IPS-NIHi7 (cell line): ENCODE measurements at regions not wholly inside any gene's neighbourhood (a gene's known extent, or its start where the extent isn't known, plus 50 kb on each side); places are given as distances from the start of the nearest gene placed in this dataset.
A peak's percentile ranks its signal among the peaks of the same experiment; 100 is the strongest.

ENCODE experiments used
- DNase-seq: peaks from one replicate; pipeline ENCODE4 v3.0.0; 2012; ENCODE audit warnings: mixed read lengths; ENCODE audit errors: extremely low spot score

DNA sequence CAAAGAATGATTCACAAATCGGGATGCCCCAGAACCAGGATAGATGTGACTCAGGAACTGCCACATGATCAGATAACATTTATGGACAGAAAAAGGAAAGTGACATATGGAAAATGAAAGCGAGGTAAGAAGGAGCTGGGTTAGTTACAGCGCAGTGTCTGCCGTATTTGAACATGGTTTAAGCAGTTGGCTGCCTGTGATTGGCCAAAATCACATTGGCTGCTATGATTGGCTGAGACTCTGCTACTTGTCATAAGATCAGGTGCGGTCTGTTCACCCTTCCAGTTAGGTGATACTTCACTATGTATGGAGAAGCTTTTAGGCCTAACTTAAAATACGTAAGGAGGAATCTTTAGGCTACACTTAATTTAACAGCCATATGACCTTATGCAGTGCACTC, 322.7 kb upstream of the HAND2 start:
- no peak for DNase-seq

DNA sequence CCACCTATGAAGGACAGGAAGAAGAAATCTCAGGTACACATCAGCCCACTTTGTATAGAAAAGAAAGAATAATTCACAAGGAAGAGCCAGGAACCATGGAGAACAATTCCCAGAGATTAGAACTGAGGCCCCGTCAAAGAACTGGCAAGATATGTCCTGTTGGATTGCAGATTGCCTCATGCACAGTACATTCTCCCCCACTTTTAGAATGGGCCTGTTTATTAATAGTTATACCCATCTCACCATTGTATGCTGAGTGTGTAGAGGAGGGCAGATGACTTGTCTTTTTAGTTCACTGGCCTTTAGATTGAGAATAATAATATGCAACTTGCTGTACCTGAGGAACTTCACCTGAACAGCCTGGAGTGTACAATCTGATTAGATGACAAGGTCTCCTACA, 315.6 kb upstream of the HAND2 start:
- DNase-seq, result no peak

DNA sequence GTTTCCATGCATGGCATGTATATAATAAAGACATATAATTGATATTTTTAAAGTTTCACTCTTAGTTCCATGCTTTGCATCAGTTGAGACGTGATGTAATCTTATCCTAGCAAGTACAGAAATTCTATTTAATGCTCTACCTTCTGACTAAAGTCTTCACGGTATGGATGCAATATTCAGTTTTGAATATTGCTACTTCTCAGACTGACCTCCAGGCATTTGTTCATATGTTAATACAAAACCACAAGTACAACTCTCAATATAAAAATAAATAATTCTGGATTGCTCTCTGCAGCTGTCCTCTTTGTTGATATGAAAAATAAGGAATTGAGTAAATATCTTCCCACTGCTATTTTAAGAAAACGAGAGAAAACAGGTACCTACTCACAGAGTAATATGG, 309.8 kb upstream of the HAND2 start:
- DNase-seq, result no peak

DNA sequence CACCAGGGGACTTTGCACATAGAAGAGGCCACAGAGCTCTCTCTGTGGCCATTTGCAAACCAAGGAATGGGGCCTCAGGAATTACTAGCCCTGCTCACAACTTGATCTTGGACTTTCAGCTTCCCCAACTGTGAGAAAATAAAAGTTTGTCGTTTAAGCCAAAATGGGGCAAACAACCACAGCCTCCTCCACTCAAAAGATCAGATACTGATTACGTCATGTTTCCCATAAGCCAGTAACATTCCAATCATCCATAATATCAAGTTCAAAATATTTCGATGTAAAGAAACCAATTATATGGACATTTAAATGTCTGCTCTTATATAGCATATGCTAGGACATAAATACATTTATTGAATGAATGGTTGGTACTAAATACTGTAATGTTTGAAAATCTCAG, 307.5 kb upstream of the HAND2 start:
- DNase-seq, result no peak

DNA sequence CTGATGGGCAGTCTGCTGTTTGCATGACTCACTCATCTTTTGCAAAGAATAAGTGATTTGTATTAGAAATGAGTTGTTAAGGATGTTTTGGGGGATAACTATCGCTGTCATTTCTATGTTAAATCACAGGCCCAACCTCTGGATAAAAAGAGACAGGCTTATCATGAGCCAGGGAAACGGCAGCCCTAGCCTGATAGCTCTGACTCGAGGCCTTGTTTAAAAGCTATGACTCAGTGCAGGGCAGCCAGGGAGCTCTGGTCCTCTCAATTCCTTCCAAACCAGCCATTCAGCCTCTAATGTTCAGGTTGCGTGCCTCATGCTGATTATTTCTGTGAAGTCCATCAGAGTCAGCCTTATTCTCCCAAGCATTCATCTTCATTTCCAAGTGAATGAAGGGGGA, 305.9 kb upstream of the HAND2 start:
- peak; percentile 51 for DNase-seq

DNA sequence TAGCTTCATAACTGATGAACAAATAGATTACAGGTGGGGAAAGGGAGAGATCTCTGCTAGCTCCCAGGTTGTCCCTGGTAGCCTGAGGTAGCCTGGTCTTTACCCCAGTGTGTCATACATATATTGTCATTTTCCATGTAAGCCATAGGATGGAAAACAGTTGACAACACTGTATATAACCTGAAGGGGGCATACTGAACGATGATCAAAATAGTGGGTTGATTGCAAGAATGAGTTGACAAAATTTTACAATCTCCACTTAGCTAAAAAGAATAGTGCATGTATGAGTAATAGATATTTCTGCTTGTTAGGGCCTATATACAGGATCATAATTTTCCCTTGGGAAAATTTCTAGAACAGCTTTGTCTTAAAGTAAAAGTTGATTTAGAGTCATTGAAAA, 304.1 kb upstream of the HAND2 start:
- no peak for DNase-seq

DNA sequence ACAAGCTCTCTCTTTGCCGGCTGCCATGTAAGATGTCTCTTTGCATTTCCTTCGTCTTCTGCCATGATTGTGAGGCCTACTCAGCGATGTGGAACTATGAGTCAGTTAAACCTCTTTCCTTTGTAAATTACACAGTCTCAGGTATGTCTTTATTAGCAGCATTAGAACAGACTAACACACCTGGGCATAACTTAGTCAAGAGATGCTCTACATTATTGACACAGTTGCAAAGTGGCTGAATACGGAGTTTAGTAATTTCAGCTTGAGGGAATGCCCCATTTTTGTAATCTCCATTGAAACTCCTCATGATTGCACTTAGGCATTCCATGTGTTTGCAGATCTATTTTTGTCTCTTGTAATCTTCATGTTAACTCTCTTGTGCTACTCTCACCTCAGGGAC, 299.5 kb upstream of the HAND2 start:
- DNase-seq, result no peak

DNA sequence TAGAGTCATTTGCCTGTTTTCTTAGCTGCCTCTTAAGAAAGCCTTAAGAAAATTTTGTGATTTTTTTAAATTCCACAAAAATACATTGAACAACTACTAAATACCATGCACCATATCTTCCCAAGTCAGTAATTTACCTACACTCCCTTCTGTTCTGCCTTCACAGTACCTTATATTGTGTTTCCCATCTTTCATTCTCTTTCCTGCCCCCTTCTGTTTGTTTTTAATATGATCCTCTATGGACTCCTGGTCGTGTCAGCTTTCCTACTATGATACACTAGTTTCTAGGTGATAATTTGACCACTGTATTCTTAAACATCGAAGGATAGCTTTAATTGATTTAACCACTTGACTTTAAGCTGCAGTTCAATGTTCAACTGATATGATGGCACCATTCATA, 297.7 kb upstream of the HAND2 start:
- DNase-seq, result no peak

DNA sequence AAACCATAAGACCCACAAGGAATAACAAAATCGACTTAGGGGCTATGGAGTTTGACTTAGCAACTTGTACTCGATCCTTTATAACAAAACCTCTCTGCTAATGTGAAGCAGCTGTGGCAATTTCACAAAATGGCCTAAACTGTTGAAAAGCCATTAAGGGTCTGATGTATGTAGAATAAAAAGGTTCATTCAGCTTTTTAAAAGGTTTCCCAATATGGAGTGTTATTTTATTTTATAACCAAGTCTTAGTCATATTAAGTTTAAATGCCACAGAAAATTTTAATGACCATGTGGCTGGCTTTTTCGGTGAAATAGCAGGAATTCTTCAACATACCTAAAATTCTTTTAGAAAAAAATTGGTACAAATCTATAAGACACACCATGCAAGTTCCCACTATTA, 291.8 kb upstream of the HAND2 start:
- DNase-seq, result no peak

DNA sequence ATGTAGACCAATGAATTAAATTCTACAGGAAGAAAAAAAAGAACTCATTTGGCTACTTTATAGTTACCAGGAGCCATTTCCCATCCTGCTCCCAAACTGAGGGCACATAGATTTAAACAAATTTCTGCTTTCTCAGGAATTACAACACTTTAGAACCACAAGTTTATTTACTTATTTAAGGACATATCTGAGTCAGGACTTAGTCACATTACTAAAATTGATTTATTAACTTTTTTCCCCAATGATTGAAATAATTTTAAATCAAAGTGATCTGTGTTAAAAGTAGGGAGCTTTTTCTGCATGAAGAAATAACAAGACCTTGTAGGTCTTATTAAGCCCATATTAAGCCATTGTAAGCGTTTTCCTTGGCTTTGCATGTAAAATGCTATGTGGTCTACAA, 291.0 kb upstream of the HAND2 start:
- DNase-seq, result no peak

DNA sequence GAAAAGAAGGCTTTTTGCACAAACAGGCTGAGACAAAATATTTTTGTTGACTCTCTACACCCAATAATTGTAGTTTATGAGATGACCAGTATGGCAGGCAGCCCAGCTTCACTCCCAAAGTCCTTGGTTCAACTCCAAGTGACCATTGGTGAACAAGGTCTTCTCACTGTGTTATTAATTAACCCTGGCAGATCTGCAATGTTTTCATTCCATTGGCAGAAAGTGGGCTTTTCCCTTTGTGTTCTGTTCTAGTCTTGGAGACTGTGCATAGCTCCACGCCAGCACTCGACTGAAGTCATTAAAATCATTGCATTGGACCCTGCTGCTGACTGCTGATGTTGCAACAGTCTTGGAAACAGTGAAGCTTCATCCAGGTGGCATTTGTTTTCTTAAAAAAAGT, 277.3 kb upstream of the HAND2 start:
- DNase-seq, result no peak

DNA sequence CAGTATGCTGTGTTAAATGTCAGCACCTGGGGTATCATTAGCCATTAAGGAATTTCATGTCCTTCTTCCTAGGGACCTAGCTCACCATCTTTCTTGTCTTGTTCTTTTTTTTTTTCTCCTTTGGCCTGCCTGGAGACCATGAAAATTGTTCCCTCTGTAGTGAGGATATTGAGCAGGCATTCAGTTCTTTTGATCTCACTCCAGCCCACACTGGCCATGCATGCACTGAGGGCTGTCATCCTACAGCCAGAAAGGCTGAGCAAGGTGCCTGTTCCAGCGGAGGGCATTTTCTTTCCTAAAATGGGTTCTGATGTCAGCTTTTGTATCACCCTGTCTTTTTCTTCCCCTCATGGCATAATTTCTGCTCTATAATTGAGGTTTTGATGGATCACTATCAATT, 275.9 kb upstream of the HAND2 start:
- DNase-seq, result no peak

DNA sequence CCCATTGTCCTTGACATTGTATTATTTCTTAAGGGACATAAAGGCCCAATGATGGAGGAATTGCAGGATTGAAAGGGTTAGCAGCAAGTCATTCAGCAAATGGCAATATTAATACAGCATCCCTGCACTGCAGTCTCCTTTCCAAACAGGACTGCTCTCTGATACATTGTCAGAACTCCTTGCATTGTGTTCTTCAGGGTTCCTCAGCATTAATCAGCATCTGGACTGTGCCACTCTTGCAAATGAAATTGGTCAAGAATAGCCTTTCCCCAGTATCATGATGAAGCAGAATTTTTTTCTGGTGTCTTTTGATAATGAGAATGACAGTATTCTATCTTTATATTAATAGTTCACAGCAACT, 272.6 kb upstream of the HAND2 start:
- DNase-seq, result no peak

DNA sequence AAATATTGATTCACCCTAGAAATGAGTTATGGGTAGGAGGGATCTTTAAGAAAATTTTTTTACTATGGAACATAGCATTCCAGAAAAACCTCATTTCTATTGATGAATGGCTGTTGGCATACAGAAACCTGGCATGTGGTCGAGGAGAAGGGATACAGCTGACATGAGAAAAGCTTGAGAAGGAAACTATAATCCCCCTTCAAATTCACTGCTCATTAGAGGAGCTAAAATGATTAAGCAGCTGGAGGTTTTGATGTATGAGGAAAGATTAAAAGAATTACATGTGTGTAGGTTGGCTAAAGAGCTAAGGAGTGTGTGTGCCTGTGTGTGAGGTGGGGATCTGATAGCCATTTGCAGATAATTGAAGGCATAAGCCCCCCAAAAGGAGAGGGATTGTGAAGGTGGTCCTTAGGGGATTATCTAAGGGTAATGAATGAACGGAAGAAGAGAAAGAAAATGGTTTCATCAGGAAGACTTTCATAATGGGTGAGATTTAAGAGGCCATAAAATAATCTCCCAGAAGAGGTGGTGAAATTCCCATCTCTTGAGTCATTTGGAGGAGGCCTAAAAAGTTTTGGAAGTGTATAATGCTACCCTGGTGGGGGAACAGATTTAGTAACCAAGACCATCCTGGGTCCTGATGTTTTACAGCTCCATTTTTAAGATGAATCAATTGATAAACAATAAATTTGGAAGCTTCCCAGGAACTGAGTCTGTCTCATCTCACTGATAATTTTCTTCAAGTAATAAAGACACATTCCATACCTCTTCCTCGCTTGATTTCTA, 272.0 kb upstream of the HAND2 start:
- DNase-seq, result no peak

DNA sequence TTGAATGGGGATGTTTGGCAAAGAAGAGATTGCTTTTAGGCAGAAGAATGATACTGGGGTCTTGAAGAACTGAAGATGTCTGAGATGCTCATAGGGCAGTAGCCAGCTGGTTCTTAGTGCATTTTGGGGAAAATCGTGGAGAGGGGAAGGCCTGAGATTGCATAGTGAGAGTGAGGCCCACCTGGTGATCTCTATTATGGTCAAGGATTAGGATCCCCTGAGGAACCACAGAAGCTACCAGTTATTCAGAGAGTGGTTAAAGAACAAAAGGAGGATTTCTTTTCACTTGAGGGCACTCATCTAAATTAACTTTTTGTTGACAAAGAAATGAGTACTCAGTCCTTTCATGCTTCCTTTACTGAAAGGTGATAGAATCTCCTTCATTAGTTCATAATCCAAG, 271.3 kb upstream of the HAND2 start:
- no peak for DNase-seq

DNA sequence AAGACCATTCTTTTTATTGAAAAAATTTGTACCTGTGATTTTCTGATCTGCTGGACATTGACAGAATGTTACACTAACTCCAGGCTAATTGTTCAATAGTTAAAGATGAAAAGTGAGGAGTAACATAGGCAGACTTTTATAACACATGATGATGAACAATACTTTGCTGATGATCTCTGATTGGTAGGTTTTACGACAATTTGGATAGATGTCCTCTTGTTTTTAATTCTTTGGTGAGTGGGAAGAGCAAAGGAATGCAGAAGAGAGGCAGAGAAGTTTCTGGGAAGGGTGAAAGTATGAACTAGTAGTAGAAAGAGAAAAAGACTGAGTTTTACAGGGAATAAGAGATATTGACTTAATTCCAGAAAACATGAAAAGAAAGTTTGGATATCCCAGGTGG, 267.3 kb upstream of the HAND2 start:
- DNase-seq, result no peak

DNA sequence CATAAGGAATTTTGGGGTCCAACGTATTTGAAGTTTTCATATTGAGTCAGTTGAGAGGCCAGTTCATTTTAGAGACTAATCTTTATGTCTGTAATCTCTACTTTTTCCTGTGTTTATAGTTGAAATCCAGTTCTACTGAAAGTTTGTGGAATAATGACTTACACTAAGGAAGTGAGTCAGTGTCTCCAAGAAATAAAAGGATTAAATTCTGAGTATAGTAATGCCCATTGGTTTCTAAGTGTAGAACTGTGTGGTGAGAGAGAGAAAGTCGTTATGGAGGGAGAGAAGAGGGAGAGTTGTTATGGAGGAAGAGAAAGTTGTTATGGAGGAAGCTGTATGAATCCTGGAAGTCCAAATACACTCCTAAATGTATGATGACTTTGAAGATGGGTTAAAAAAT, 264.6 kb upstream of the HAND2 start:
- DNase-seq, result no peak

DNA sequence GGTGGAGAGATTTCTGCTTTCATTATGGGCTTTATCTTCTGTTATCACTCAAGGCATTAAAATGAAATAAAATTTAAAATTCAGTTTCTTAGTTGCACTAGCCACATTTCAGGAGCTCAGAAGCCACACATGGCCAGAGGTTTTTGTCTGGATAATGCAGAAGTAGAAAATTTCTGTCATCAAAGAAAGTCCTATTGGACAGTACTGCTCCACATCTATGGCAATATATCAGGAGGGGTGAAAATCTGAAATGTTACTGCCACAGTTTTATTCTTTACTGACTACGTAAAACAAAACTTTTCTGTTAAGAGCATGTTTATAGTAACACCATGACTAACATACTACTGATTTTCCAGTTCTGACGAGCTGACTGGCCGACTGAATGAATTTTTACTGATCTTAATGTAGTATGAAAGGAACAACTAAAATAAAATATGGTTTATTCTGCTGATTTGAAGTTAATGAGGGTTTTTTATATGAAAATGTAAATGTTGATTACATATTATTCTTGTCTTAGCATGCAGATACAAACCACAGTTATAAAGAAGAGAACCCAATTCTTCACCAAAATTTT, 264.0 kb upstream of the HAND2 start:
- no peak for DNase-seq

DNA sequence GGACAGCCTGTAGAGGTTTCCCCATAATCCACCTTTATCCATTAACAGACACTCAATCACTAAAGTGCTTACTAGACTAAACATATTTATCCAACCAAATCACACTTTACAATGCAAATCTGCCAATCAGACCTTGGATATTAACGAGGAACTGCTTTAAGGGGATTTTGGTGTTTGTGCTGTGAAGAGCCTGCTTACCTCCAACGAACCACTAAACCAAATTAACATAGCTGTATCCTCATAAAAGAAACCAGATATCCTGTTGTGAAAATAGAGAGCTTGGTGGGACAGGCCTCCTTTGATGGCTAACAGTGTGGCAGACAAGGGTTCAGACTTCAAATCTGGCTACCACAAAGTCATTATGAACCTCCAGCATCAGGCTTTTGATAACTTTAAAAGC, 252.6 kb upstream of the HAND2 start:
- DNase-seq, result no peak

DNA sequence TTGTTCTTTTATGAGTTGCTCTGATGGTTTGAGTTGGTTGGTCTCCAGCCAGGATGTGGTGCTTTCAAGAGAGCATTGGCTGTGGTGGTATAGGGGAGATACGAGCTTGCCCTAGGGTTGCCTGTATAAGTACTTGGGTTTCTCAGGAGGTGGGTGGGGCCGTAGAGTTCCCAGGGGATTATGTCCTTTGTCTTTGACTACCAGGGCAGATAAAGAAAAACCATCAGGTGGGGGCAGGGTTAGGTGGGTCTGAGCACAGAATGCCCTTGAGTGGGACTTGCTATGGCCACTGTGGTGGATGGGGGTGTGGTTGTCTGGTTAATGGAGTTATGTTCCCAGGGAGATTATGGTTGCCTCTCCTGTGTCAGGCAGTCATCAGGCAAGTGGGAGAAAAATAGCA, 247.9 kb upstream of the HAND2 start:
- DNase-seq, result no peak

DNA sequence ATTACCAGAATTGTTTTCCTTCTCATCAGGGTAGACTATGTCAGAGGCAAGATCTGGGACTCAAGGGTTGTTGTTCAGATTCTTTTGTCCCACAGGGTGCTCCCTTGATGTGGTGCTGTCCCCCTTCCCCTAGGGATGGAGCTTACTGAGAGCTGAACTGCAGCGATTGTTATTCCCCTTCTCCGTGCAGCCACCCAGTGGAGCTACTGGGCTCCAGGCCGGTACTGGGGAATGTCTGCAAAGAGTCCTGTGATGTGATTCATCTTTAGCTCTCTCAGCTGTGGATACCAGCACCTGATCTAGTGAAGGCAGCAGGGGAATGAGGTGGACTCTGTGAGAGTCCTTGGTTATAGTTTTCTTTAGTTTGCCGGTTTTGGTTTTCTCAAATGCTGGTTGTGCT, 247.4 kb upstream of the HAND2 start:
- no peak for DNase-seq

DNA sequence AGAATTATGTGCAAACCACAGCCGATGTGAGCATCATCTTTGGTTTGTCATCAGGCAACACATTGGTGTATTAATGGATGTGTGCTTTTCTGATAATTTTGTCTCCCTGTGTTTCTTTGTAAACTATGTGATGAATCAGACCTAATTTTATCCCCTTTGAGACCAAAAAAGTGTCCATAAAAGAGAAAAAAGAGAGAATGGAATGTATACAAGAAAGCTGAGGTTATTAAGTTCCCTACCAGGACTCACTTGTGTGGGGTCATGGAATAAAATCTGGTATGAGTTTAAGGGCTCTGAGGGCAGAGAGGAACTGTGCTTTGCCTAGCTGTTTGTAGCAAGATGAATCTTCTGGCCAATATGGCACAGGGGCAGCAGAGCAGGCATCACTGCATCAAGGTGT, 239.5 kb upstream of the HAND2 start:
- DNase-seq, result no peak

DNA sequence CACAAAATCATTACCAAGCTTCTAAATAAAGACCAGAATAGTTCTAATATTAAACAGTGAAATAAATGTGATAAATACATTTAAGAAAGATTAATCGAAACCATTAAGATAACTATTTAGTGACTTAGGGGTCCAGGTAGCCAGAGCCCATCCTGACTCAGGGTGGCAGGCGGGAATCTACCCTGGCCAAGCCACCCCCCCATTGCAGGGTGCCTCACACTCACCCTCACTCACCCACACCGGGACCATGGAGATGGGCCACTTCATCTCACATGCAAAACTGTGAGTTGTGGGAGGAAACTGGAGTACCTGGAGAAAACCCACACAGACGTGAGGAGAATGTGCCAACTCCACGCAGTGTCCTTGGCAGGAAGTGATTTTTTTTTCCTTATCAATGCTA, 237.6 kb upstream of the HAND2 start:
- no peak for DNase-seq

DNA sequence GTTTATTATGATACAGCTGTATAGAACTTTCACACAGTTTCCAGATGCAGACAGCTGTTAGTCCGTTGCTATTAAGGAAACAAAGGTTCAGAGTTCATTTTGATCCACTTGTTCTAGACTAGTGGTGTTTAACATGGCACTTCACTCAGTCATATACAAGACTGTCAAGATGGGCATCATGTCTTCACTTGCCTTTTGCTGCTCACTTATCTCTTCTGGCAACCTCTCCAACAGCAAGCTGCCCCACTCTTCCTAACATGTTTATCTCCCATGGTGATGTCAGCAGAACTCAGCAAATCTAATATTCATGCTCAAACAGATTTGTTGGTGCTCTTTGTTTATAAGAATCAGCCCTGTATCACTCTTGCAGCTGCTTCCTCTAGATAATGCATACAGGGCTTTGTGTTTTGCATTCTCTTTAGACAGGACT, 236.2 kb upstream of the HAND2 start:
- no peak for DNase-seq
